HL-60 (cell line): ENCODE measurements at regions not wholly inside any gene's neighbourhood (a gene's known extent, or its start where the extent isn't known, plus 50 kb on each side); places are given as distances from the start of the nearest gene placed in this dataset.

ENCODE experiments used
- DNase-seq, 2 experiments: peaks; one replicate each; pipeline ENCODE4 v3.0.0-alpha.2; 2010 to 2020; ENCODE audit warnings: low read depth in 1 of 2, low spot score in 1 of 2
- H3K27ac ChIP-seq: fragments of 250-450 bp; sonication (Bioruptor Pico); replicated peaks from 2 replicates; pipeline ENCODE4 v1.5.1; 2020; ENCODE audit warnings: mild to moderate bottlenecking, moderate library complexity
- H3K27me3 ChIP-seq: fragments of 250-450 bp; sonication (Bioruptor Pico); 2 replicates; pipeline ENCODE4 v1.5.1; 2021; ENCODE audit warnings: mild to moderate bottlenecking, moderate library complexity; ENCODE audit not compliant: insufficient read depth, poor library complexity, severe bottlenecking
- H3K4me3 ChIP-seq: replicated peaks from 2 replicates; pipeline ENCODE4 v1.5.1; 2011; ENCODE audit warnings: mild to moderate bottlenecking, control low read depth, low read length; ENCODE audit not compliant: insufficient read depth
- CTCF ChIP-seq: IDR thresholded peaks from one replicate; pipeline ENCODE4 v1.5.1; 2011; ENCODE audit warnings: low read length, control low read depth, inconsistent platforms; ENCODE audit not compliant: insufficient read depth
- GABPA ChIP-seq: IDR thresholded peaks from 2 replicates; pipeline ENCODE4 v1.6.1; 2012; ENCODE audit warnings: low read depth
- POLR2AphosphoS5 ChIP-seq: IDR thresholded peaks from 2 replicates; pipeline ENCODE4 v1.6.1; 2012; ENCODE audit warnings: low read depth
- SPI1 ChIP-seq: IDR thresholded peaks from 2 replicates; pipeline ENCODE4 v1.6.1; 2012; ENCODE audit warnings: low read depth, mild to moderate bottlenecking, borderline replicate concordance
- TF ChIP-seq, protein P1 (sequence below): IDR thresholded peaks from 2 replicates; pipeline ENCODE4 v1.6.1; 2012; ENCODE audit warnings: low read depth; ENCODE audit not compliant: insufficient replicate concordance

DNA sequence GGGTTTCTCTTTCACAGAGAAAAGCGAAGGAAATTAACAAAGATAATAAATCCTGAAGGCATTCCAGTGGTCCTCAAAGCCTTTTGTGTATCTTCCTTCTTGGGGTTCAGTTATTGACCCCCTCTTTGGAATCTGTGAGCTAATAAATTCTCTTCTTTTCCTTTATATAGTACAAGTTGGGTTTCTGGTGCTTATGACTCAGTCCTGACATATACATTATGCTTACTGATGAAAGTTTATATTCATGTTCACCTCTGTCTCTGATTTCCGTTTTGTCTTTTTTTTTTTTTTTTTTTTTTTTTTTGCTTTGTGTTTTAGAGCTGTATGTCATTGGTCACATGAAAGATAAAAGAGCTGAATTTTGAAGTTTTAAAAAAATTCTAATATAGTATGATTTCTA is 230.7 kb upstream of the RBMS3 start:
- TF ChIP-seq SPI1, result no peak
- no peak for TF ChIP-seq POLR2AphosphoS5
- TF ChIP-seq, protein P1, sequence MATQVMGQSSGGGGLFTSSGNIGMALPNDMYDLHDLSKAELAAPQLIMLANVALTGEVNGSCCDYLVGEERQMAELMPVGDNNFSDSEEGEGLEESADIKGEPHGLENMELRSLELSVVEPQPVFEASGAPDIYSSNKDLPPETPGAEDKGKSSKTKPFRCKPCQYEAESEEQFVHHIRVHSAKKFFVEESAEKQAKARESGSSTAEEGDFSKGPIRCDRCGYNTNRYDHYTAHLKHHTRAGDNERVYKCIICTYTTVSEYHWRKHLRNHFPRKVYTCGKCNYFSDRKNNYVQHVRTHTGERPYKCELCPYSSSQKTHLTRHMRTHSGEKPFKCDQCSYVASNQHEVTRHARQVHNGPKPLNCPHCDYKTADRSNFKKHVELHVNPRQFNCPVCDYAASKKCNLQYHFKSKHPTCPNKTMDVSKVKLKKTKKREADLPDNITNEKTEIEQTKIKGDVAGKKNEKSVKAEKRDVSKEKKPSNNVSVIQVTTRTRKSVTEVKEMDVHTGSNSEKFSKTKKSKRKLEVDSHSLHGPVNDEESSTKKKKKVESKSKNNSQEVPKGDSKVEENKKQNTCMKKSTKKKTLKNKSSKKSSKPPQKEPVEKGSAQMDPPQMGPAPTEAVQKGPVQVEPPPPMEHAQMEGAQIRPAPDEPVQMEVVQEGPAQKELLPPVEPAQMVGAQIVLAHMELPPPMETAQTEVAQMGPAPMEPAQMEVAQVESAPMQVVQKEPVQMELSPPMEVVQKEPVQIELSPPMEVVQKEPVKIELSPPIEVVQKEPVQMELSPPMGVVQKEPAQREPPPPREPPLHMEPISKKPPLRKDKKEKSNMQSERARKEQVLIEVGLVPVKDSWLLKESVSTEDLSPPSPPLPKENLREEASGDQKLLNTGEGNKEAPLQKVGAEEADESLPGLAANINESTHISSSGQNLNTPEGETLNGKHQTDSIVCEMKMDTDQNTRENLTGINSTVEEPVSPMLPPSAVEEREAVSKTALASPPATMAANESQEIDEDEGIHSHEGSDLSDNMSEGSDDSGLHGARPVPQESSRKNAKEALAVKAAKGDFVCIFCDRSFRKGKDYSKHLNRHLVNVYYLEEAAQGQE, result no peak
- no peak for TF ChIP-seq CTCF
- TF ChIP-seq GABPA, result no peak
- H3K27me3 ChIP-seq, result no peaks in the 10 kb centered on the region

GRCh38 chr3:29057326-29057725 is 223.5 kb upstream of the RBMS3 start:
- Histone ChIP-seq H3K27me3 (no peaks in the 10 kb centered on the region), H3K4me3 (no peak overlapping the region), H3K27ac (no peak overlapping the region)
- TF ChIP-seq CTCF, result no peak
- TF ChIP-seq SPI1, result no peak
- no peak for DNase-seq

More for the DNA sequence above, 230.7 kb upstream of the RBMS3 start:
- no peak overlapping the region for H3K4me3 ChIP-seq
- DNase-seq, result no peak
- no peak overlapping the region for H3K27ac ChIP-seq

GRCh38 chr3:29064085-29064484 is 216.8 kb upstream of the RBMS3 start:
- TF ChIP-seq, protein P1, result no peak
- TF ChIP-seq GABPA (no peak), SPI1 (no peak), POLR2AphosphoS5 (no peak), CTCF (no peak)
- Histone ChIP-seq H3K27me3 (no peaks in the 10 kb centered on the region), H3K4me3 (no peak overlapping the region), H3K27ac (no peak overlapping the region)
- no peak for DNase-seq

GRCh38 chr3:29065211-29065785 is 215.6 kb upstream of the RBMS3 start:
- TF ChIP-seq GABPA, result no peak
- no peak for TF ChIP-seq SPI1
- TF ChIP-seq CTCF, result no peak
- TF ChIP-seq, protein P1, result no peak
- no peak for TF ChIP-seq POLR2AphosphoS5
- DNase-seq, result no peak
- H3K27me3 ChIP-seq, result no peaks in the 10 kb centered on the region
- no peak overlapping the region for H3K4me3 ChIP-seq
- H3K27ac ChIP-seq, result no peak overlapping the region
